ENCODE measurements at regions not wholly inside any gene's neighbourhood (a gene's known extent, or its start where the extent isn't known, plus 50 kb on each side); places are given as distances from the start of the nearest gene placed in this dataset.

GRCh38 chr2:129314120-129314519 lies 665.3 kb upstream of the RAB6C start:
- no peak for DNase-seq (ENCODE audit: extremely low spot score)
- Histone ChIP-seq H3K36me3 (ENCODE audit: insufficient read depth) (no peaks in the 10 kb centered on the region), H3K27ac (ENCODE audit: low read depth) (no peak overlapping the region), H3K4me1 (ENCODE audit: insufficient read depth) (no peaks in the 10 kb centered on the region), H3K4me3 (ENCODE audit: low read depth, low read length) (no peak overlapping the region)
- 94% methylated on average over 9 of the region's 9 CpGs for WGBS

DNA sequence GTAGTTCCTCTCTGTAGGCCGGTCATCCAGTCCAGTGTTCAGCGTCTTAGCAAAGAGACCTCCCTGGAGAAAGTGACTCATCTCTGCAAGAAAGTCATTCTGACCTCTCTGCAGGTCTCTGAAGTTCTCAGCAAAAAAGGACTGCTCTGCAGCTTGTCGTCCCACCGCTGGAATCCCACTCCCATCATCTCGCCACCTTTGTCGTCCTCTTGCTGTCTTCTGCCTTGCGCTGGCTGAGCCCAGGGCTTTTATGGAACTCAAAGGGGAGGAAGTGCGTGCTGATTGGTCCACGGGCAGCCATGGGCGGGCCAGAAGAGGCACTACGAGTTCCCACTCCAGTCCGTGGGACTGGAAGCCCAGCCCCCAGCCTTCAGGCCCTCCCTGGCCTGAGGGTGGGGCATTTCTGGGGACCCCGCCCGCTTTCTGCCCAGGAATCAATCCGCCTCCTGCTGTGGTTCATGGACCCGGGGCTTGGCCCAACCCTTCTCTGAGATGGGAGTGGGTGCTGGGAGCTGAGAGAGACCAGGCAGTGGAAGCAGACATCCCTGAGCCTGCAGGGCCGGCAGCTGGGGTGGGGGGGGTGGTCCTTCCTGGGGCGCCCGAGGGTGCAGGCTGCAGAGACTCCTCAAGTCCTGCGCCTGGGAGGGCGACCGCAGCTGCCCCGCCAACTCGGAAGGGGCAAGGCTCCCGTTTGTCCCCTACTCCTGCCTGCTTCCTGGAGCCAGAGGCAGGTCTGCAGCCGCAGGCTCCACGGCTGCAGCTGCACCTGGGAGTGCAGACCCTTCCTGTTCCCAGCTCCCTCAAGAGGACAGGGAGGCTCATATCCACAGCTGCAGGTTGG lies 660.7 kb upstream of the RAB6C start:
- Histone ChIP-seq H3K4me3 (ENCODE audit: low read depth, low read length) (no peak overlapping the region), H3K4me1 (ENCODE audit: insufficient read depth) (no peaks in the 10 kb centered on the region), H3K27ac (ENCODE audit: low read depth) (no peak overlapping the region), H3K36me3 (ENCODE audit: insufficient read depth) (no peaks in the 10 kb centered on the region)
- no peak for DNase-seq (ENCODE audit: extremely low spot score)
- 85% methylated on average over 27 of the region's 27 CpGs for WGBS

DNA sequence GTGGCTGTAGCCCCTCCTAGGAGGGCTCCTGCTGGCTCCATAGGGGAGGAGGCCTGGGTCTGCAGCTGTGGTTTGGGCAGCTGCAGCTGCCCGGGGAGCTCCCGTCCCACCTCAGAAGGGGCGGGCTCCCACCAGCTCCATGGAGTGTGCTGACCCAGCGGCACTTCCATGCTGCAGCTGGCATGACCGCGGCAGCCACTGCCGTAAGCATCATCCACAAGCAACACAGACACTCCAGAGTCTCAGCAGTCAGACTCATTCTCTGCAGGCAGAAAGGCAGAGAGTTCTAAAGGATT lies 660.1 kb upstream of the RAB6C start:
- no peak for DNase-seq (ENCODE audit: extremely low spot score)
- H3K36me3 ChIP-seq (ENCODE audit: insufficient read depth) = no peaks in the 10 kb centered on the region
- H3K4me1 ChIP-seq (ENCODE audit: insufficient read depth) = no peaks in the 10 kb centered on the region
- H3K27ac ChIP-seq (ENCODE audit: low read depth) = no peak overlapping the region
- no peak overlapping the region for H3K4me3 ChIP-seq (ENCODE audit: low read depth, low read length)
- WGBS = 91% methylated on average over 7 of the region's 7 CpGs

DNA sequence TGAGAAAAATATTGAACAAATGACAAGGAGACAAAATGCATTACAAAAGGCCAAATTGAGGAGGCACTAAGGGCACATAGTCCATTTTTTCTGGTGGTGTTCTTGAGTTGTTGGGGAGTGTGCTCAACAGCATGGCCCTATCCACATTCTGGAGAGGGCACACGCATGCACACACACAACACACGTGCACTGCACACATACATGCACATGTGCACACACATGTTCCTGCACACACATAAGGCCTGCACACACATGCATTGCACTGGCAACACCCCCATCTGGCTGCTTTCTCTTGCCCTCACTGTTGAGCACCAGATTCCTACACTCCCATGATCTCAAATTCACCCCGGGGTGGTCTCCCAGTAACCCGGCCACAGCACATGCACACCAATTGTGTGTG lies 659.2 kb upstream of the RAB6C start:
- Histone ChIP-seq H3K4me1 (ENCODE audit: insufficient read depth) (no peaks in the 10 kb centered on the region), H3K36me3 (ENCODE audit: insufficient read depth) (no peaks in the 10 kb centered on the region), H3K4me3 (ENCODE audit: low read depth, low read length) (no peak overlapping the region), H3K27ac (ENCODE audit: low read depth) (no peak overlapping the region)
- WGBS = 94% methylated on average over 4 of the region's 4 CpGs
- DNase-seq (ENCODE audit: extremely low spot score) = no peak

- no peaks in the 10 kb centered on the region for H3K36me3 ChIP-seq (ENCODE audit: insufficient read depth)
- no peak overlapping the region for H3K27ac ChIP-seq (ENCODE audit: low read depth)
- no peak overlapping the region for H3K4me3 ChIP-seq (ENCODE audit: low read depth, low read length)
- 65% methylated on average over 2 of the region's 2 CpGs for WGBS
- H3K4me1 ChIP-seq (ENCODE audit: insufficient read depth) = no peaks in the 10 kb centered on the region
- DNase-seq (ENCODE audit: extremely low spot score) = no peak
Observed at GRCh38 chr2:129324349-129324748, 655.1 kb upstream of the RAB6C start.

- no peak for DNase-seq (ENCODE audit: extremely low spot score)
- Histone ChIP-seq H3K27ac (ENCODE audit: low read depth) (no peak overlapping the region), H3K4me1 (ENCODE audit: insufficient read depth) (no peaks in the 10 kb centered on the region), H3K4me3 (ENCODE audit: low read depth, low read length) (no peak overlapping the region), H3K36me3 (ENCODE audit: insufficient read depth) (no peaks in the 10 kb centered on the region)
- WGBS = 70% methylated on average over 2 of the region's 2 CpGs
Observed at GRCh38 chr2:129325151-129325550, 654.3 kb upstream of the RAB6C start.

DNA sequence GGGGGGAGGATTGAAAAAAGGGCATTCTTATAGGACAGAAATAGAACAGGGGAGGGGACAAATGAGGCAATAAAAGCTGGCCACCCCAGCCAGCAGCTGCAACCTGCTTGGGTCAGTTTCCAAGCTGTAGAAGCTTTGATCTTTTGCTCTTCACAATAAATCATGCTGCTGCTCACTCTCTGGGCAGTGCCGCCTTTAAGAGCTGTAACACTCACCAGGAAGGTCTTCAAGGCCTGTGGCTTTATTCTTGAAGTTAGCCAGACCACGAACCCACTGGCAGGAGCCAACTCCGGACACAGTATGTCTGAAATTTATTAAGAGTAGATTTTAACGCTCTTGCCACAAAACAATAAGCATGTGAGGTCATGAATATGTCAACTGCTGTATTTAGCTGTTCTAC lies 649.9 kb upstream of the RAB6C start:
- DNase-seq (ENCODE audit: extremely low spot score) = no peak
- H3K4me3 ChIP-seq (ENCODE audit: low read depth, low read length) = no peak overlapping the region

DNA sequence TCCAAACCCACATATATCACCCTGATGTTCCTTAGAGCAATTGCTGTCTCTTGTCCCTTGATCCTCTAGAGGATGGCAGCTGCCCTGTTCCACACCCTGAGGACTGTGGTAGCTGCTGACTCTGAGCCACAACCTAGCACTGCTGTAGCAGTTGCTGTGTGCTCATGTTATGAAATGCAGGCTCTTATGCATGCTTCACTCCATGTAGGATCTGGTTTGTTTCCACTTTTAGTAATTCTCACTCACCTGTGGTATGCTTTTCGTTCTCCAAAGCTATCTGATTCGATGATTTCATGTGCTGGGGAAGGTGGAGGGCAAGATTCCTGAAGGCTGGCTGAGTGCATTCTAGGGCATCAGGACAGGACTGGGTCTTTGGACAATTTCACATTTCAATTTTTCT lies 649.0 kb upstream of the RAB6C start:
- Histone ChIP-seq H3K27ac (ENCODE audit: low read depth) (no peak overlapping the region), H3K4me1 (ENCODE audit: insufficient read depth) (no peaks in the 10 kb centered on the region), H3K36me3 (ENCODE audit: insufficient read depth) (no peaks in the 10 kb centered on the region), H3K4me3 (ENCODE audit: low read depth, low read length) (no peak overlapping the region)
- DNase-seq (ENCODE audit: extremely low spot score) = no peak
- 91% methylated on average over 2 of the region's 2 CpGs for WGBS

More for the DNA sequence above, 649.9 kb upstream of the RAB6C start:
- Histone ChIP-seq H3K27ac (ENCODE audit: low read depth) (no peak overlapping the region), H3K36me3 (ENCODE audit: insufficient read depth) (no peaks in the 10 kb centered on the region), H3K4me1 (ENCODE audit: insufficient read depth) (no peaks in the 10 kb centered on the region)
- 60% methylated on average over 4 of the region's 4 CpGs for WGBS

- Histone ChIP-seq H3K4me3 (ENCODE audit: low read depth, low read length) (no peak overlapping the region), H3K4me1 (ENCODE audit: insufficient read depth) (no peaks in the 10 kb centered on the region), H3K27ac (ENCODE audit: low read depth) (no peak overlapping the region), H3K36me3 (ENCODE audit: insufficient read depth) (no peaks in the 10 kb centered on the region)
- DNase-seq (ENCODE audit: extremely low spot score) = no peak
- WGBS = 83% methylated on average over 7 of the region's 7 CpGs
Observed at GRCh38 chr2:129331638-129332037, 647.8 kb upstream of the RAB6C start.

DNA sequence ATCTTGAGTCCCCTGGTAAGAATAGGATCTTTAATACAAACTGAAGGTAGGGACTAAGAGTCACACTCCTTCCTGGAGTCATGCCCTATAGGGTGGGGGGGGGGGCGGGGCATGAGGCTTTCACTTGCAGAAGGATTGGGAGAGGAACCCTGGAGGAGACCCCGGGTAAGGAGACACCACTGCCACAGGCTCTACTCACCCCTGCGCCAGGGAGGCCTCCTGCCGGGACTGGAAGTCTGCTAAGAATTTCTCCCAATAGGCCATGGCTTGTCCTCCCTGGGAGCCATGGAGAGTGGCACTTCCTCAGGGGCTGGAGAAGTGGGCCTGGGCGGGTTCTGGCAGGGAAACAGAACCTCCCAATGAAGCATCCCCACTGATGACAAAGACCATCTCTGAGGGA lies 645.3 kb upstream of the RAB6C start:
- no peak for DNase-seq (ENCODE audit: extremely low spot score)
- WGBS = 87% methylated on average over 5 of the region's 5 CpGs
- no peak overlapping the region for H3K27ac ChIP-seq (ENCODE audit: low read depth)
- no peaks in the 10 kb centered on the region for H3K4me1 ChIP-seq (ENCODE audit: insufficient read depth)
- no peak overlapping the region for H3K4me3 ChIP-seq (ENCODE audit: low read depth, low read length)
- no peaks in the 10 kb centered on the region for H3K36me3 ChIP-seq (ENCODE audit: insufficient read depth)

DNA sequence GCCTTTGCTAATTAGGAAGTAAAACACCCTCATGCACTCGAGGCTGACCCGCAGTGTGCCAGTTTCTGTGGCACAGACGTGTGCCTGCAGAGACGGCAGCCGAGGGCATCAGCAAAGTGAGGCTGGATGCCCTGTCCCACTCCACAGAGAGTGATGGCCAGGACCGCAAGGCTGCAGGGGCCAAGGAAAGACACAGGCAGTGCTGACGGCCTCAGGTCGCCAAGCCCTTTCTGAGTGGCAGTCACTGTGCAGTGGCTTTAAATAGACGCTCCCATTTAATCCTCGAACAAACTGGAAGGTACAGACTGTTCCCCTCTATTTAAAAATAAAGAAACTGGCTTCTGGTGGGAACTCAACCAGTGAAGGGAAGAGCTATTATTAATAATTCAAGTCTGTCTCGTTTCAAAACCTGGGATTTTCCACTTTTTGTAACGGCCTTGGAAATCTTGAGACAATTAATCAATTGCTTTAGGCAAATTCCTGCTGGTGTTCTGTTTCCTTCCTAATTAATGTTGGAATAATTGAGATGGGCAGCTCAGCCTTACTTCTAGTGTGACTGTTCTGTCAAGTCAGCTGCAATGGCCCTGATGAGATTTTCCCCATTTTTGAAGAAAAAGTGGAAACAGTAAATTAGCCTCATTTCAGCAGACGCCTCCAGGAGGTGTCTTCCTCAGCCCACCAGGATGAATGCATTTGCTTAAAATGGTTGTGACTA lies 644.6 kb upstream of the RAB6C start:
- Histone ChIP-seq H3K27ac (ENCODE audit: low read depth) (no peak overlapping the region), H3K36me3 (ENCODE audit: insufficient read depth) (no peaks in the 10 kb centered on the region), H3K4me1 (ENCODE audit: insufficient read depth) (no peaks in the 10 kb centered on the region), H3K4me3 (ENCODE audit: low read depth, low read length) (no peak overlapping the region)
- WGBS = 68% methylated on average over 13 of the region's 13 CpGs
- no peak for DNase-seq (ENCODE audit: extremely low spot score)

GRCh38 chr2:129336276-129336675 lies 643.2 kb upstream of the RAB6C start:
- no peak overlapping the region for H3K4me3 ChIP-seq (ENCODE audit: low read depth, low read length)
- DNase-seq (ENCODE audit: extremely low spot score) = no peak
- no peaks in the 10 kb centered on the region for H3K36me3 ChIP-seq (ENCODE audit: insufficient read depth)
- 82% methylated on average over 1 of the region's 1 CpG for WGBS
- no peak overlapping the region for H3K27ac ChIP-seq (ENCODE audit: low read depth)
- no peaks in the 10 kb centered on the region for H3K4me1 ChIP-seq (ENCODE audit: insufficient read depth)

DNA sequence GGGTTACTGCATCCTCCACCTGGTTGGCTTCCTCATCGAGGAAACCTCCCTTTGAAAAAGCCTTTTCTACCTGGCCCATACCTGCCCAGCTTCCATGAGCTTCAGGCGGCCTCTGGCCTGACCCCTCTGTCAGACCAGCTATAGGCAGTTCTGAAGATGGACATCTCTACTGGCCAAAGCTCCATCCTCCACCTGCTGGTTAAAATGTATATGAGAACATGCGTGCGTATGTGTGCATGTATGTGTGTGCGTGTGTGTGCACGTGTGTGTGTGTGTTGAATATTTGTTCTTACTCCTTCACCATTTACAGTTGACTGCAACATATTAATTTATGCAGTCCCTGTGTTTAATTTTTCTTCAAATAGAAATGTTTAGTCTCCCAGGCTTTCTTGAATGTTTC lies 642.4 kb upstream of the RAB6C start:
- no peaks in the 10 kb centered on the region for H3K4me1 ChIP-seq (ENCODE audit: insufficient read depth)
- no peak overlapping the region for H3K4me3 ChIP-seq (ENCODE audit: low read depth, low read length)
- DNase-seq (ENCODE audit: extremely low spot score) = no peak
- 96% methylated on average over 6 of the region's 6 CpGs for WGBS
- no peaks in the 10 kb centered on the region for H3K36me3 ChIP-seq (ENCODE audit: insufficient read depth)
- H3K27ac ChIP-seq (ENCODE audit: low read depth) = no peak overlapping the region

DNA sequence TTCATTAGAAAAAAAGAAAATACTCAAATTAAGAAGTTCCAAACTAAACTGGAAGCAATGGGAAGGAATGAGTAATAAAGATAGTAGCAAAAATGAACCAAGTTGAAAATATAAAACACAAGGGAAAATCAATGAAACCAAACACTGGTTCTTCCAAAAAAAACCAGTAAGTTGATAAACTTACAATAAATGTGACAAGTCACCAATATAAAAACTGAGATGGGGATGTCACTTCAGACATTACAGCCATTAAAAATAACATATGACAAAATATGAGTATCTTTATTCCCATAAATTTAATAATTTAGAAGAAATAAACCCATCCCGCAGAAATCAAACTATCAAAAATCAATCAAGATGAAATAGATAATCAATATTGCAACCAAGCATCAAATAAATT lies 633.9 kb upstream of the RAB6C start:
- DNase-seq (ENCODE audit: extremely low spot score) = no peak
- no peak overlapping the region for H3K4me3 ChIP-seq (ENCODE audit: low read depth, low read length)
- WGBS = 99% methylated on average over 1 of the region's 1 CpG

More for the DNA sequence above, 633.9 kb upstream of the RAB6C start:
- no peak overlapping the region for H3K27ac ChIP-seq (ENCODE audit: low read depth)
- H3K4me1 ChIP-seq (ENCODE audit: insufficient read depth) = no peaks in the 10 kb centered on the region
- H3K36me3 ChIP-seq (ENCODE audit: insufficient read depth) = no peaks in the 10 kb centered on the region

Data from urinary bladder (tissue), 3 donors.